LHCN-M2 (cell line): ENCODE measurements at regions not wholly inside any gene's neighbourhood (a gene's known extent, or its start where the extent isn't known, plus 50 kb on each side); places are given as distances from the start of the nearest gene placed in this dataset.
A peak's percentile ranks its signal among the peaks of the same experiment; 100 is the strongest.
"Not testable (repeated sequence)": the region's sequence is repeated elsewhere in the genome, so short reads cannot be mapped to it uniquely, and the experiment has no call there.

Source experiments
- DNase-seq: peaks from one replicate; pipeline ENCODE4 v3.0.0-alpha.2; 2012; ENCODE audit warnings: low read depth

DNA sequence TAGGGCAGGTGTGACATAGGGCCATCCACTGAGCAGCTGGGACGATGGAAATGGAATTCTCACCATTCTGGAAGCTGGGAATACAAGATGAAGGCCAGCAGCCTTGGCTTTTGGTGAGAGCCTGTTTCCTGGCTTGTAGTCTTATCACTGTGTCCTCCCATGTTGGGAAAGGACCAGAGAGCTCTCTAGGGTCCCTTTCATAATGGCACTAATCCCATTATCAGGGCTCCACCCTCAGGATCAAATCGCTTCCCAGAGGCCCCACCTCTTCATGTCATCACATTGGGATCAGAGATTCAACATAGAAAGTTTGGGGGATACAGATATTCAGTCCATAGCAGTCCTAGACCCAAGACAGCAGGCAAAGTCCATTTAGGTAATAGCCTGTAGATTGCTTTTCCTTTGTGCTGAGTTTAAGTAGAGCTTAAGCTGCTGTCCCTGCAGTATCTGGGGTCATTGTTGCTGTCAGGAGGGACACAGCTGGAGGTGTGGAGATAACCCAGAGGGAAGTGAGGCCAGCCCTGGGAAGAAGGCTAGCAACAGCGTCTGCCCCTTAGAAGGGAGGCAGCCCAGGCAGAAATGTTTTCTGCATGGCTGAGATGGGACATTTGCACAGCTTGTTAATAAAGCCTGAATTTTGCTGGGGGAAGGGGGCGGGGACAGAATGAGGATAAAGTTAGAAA, 136.5 kb upstream of the GPR12 start:
- DNase-seq, result no peak

DNA sequence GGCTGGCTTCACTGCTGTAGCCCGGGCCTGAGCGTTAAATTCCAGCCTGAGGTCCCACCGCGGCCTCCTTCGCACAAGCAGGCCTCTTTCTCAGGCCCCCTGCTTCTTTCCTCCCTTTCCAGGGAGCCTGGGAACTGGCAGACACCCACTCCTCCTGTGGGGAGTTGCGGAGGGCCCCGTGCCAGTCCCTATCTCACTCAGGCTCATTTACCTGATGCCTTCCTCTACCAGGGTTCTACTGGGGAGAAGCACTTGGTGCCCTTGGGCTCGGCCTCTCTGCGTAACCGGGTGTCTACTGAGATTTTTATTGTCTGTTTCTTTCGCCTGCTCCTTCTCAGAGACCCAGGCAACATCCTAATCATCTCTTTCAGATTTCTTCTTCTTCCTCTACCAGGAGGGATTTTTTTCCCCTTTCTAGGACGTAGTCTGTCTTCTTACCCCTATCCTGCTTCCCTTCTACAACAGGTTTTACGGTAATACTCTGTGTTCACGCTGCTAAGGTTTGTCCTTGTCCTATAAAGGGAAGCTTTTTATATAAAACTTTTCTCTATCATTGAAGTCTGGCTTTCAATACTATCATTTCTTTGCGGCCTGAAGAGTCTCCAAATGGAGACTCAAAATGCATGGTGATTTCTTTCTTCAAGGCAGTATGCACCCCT, 135.4 kb upstream of the GPR12 start:
- DNase-seq, result no peak

DNA sequence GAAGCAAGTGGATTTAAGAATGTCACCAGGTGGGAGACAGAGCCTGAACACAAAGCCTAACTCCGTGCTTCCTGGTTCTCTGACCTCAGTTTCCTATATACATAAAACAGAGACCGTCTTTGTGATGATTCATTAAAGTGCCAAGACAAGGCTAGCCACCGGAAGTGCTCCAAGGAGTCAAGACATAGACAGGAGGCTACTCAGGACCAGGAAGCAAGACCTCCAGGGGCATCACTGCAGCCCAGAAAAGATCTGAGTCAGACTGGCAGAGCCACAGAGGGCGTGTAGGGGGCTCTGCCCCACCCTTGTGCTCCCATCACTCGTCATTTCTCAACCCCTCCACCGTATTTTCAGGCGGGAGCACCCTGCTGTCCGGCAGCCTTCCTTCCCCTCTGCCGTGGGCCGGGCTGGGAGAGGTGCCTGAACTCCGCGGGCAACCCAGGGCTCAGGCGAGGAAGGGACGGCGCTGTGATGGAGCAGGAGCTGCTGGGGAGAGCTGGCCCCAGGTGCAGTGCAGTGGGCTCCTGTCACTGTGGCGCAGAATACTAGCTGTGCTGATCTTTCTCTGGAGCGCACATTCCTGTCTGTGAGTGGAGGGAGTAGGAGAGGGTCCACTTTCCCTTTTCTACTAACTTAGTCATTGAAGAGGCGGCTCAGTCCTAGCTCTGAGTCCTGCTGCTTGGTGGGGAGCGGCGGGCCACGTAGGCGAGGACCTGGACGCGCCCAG, 134.7 kb upstream of the GPR12 start:
- no peak for DNase-seq

DNA sequence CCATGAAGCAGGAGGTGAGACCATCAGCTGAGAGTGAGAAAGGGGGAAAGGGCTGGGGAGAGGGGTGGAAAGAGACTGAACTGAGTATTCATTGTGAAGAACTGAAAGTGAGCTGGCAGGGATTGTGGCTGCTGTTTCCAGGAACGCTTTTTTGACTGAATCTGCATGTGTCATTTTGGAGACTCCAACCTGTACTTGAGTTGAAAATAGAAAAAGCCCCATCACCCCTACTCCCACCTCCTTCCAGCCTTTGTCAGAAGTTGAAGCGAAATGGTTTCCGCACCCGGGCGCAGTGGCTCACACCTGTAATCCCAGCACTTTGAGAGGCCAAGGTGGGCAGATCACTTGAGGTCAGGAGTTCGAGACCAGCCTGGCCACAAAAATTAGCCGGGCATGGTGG, 128.0 kb upstream of the GPR12 start:
- DNase-seq, result no peak

DNA sequence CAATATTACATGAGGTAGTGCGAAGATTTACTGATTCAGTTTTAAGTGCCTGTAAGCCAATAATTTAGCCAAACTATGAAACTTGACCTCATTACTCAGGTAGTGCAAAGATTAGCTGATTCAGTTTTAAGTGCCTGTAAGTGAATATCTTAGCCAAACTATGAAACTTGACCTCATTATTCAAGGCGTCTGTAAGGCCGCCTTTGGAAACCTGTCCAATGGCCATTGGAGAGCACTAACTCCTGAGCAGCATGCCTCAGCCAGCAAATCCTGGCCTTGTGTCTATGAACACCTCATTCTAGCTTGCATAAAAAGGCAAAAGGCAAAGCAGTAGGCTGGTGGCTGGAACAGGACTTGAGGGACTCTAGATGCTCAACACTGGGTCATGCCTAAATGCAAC, 127.0 kb upstream of the GPR12 start:
- no peak for DNase-seq

DNA sequence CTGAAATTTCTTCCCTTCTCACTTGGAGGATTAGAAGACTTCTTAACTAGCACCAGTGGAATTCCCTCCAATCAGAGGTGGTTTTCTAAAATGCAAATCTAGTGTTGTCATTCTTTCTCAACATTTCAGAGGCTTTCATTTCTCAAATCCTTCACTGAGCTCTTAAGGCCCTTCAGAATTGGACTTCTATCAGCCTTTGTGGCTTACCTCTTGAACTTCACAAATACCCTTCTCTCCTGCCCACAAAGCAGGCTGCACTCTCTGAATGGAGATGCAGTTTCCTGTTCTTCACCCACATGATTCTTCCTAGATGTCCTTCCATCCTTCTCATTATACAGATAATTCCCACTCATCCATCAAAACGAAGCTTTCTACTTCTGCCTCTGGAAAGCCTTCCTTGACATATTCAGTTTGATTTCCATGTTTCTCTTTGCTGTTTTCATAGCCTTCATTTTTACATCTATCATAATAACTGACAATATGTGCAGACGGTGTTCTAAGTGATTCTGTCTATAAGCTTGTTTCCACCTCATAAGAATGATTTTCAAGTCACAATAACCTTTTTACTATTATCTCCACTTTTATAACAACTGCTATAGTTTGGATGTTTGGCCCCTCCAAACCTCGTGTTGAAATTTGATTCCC, 123.1 kb upstream of the GPR12 start:
- DNase-seq, result no peak

DNA sequence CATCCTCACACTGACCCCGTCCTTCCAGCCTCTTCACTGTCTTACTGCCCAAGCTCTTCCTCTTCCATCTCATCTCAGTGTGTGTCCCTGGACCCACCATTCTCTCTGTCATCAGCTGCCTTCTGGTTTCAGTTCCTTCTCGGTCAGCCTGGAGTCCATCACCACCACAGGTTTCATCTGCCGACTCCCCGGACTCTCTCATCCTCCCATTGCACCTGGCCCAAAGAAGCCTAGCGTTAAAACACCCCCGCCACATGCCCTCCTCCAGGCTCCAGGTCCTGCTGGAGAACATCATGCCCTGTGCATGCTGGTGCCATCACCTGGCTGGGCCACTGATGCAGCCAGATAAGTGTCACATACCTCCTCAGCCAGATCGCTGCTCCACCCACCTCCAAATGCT, 122.1 kb upstream of the GPR12 start:
- DNase-seq, result no peak

DNA sequence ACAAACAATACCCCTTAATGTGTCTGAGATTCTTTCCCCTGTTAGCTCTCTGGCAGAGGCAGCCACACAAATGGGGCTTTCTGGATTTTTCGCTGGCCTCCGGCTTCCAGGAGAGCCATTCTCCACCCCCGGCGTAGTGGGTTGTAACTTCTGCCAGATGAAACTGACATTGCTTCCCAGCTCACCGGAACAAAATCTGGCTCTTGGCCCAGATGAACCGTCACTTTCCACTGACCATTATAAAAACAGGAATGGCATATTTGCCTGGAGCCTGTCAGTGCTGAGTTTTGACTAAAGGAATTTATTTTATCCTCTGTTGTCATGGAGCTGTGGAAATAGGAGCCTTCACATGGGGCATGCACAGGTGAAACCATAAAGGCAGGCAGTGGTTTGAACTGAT, 120.6 kb upstream of the GPR12 start:
- peak; percentile 38 for DNase-seq

DNA sequence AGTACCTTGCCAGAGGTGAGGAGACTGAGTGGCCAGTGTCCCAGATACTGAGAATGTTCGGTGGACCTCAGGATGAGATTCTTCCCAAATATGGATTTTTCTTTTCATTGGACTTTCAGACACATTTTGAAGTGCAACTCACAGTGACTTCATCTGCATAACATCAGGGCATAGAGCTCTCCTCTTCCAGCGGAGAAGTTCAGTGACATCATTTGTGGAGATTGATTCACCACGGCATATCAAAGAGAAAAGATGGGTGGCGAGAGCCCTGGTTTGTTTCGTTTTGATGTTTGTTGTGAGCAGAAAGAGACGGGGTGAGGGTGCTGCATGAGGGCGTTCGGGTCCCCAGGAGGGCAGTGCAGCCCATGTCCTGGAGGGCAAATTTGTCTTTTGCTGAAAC, 120.1 kb upstream of the GPR12 start:
- DNase-seq, result no peak

DNA sequence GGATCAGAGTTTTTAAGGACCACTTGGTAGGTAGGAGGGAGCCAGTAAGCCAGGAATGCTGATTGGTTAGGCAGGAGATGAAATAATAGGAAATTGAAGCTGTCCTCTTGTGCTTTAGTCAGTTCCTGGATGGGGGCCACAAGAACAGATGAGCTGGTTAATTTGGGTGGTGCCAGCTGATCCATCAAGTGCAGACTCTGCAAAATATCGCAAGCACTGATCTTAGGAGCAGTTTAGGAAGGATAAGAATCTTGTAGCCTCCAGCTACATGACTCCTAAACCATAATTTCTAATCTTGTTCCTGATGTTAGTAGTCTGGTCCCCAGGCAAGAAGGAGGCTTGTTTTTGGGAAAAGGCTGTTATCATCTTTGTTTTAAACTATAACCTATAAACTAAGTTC, 117.9 kb upstream of the GPR12 start:
- no peak for DNase-seq

DNA sequence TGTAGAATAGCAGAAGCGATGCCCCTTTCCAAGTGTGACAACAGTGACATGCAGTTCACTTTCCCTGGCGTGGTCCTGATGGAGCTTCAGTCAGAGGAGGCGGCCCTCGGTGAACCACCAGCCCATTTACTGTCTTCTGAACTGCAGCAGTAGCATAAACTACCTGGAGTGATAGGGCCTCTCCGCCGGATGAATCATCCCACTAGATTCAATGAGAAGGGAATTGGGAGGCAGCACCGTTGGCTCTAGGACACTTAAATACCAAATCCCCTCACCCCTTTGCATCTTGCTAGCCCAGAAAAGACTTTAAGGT, 112.8 kb upstream of the GPR12 start:
- DNase-seq, result no peak

DNA sequence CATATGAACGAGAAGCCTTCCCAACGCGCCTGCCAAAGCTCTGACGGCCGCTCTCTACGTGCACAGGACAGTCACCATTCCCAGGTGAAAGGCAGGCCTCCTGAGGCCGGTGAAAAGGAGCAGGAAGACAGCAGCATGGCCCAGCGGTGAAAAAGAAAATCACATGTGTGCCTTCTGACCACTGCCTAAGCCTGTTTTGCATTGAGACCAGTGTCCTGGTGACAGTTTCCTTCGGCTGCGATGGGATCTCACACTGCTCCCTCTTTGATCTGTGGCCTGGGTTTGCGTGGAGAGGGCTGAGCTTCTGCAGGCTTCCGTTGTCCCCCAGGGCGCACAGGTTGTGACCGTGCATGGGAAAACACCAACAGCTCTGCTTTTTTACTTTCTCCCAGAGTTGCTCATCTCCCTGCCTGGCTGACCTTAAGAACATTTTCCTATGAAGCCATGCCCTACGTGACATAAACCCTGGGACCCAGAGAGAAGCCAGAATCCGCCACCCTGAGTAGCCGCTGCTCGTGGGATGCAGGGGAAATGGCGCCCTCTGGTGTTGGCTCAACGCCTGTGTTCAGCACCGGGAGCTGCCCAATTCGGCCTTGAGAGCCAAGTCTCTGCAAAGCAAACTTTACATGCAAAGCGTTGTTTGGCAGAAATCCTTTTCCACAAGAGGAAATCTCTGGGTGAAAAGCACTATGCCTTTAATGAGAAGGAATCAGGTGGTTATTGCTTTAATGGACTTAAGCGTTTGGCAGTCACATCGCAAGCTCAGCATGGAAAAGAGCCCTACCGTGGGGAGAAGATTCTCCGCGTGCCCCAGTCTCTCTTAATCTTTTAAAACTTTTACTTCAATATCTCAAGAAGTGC, 112.2 kb upstream of the GPR12 start:
- peak; percentile 26 for DNase-seq

DNA sequence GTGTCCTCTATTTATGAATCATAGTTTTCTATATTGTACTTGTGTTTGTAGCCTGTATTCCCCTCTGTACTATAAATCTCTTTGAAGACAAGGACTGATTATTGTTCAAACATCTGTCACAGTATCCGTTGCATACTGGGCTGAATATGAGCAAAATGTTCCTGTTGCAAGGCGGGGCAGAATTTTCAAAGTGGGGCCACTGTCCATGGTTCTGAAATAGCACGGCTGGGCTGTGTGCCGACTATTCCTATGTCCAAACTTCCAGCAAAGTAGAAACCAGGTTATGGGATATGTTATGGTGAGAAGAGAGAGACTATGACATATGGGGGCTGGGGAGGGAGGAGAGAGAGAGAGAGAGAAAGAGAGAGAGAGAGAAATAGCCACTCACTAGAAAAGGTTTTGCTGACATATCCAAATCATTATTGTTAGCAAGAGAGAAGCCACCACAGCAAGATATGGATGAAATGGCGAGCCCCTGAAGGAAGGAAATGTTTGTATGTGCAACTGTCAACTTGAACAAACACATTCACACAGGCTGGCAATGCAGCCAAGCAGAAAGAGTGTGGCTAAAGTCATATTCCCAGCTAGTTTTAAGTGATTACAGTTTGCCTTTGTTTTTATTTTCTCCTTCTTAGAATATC, 107.0 kb upstream of the GPR12 start:
- DNase-seq, result peak; percentile 22

DNA sequence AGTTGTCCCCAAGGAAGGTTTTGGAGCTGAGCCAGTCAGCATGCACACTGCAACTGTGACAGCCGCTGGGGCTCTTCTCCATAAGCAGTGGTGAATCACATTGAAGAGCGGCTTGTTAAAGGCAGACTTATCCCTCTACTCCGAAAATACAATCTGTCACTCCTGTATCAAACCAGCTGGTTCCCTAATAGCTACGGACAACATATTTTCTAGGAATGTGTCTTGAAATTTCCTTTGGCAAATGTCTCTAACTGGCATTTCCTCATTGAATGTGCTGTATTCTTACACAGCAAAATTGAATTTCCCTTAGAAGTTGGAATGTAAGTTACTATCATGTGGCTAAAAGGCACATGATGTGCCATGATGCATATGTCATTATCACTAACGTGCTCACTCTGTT, 104.0 kb upstream of the GPR12 start:
- no peak for DNase-seq

DNA sequence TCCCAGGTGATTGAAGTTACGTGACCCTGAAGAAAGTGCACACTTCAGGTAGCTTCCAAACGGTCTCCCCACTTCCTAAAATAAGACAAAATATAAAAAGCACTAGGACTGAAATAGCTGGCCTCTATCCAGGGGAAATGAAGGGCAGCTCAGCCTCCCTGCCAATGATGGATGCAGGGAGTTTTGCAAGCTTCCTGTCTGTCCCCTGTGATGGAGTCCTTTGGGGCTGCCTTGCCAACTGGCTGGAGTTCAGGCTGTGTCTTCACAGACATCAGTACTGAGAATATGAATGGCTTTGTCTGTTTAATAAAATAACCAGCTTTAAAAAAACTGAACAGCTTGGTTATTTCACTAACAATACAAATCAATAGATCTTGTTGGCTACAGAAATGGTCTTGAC, 101.4 kb upstream of the GPR12 start:
- DNase-seq, result no peak

DNA sequence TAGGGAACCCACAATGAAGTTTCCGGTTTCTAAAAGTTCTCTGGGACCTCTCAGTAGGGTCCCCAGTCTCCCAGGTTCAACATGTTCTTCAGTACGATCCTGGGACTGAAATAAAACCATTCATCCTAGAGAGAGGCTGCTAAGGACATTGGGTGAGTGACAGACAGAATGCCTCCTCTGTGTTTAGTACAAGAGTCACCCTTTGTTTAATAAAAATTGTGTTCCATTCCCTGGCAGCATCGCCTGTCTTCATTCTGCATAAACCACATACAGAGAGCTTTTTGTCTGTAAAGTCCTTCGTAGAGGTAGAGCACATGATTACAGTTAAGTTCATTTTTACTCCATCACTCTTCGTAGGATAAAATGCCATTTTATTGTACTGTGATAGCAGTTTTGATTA, 95.3 kb upstream of the GPR12 start:
- no peak for DNase-seq

DNA sequence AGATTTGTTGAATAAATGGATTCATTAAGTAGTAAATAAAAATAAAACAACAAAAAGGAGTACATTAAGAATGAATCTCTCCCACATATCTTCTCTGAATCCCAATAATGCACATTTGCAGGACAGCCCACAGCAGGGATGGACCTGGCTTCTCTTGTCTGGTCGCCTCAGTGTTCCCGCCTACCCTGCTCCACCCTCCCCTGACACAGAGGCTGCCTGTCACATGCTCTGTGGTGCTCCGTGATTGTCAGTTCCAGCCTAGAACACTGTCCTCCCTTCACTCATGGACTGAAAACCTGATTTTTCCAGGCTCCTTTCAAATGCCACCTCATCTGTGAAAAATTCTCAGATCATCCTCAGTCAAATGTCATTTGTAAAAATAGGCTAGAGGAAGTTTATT, 94.5 kb upstream of the GPR12 start:
- DNase-seq, result no peak

DNA sequence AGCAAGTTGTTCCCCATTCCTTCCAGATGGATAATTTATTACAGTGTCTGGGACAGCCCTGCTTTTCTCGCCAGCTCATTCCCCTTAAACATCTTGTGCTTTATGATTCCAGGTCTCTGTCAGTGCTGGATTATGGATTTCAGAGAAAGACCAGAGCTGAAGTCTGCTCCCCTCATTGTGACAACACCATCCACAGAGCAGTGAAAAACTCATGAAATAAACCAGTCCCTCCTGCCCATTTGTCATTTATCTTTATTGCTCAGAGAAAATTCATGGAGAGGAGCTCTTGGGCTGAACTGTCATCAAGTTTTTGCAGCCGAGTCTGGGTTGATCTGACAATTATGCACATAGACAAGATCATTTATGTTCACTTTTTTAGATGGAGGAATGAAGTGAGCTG, 92.7 kb upstream of the GPR12 start:
- no peak for DNase-seq

DNA sequence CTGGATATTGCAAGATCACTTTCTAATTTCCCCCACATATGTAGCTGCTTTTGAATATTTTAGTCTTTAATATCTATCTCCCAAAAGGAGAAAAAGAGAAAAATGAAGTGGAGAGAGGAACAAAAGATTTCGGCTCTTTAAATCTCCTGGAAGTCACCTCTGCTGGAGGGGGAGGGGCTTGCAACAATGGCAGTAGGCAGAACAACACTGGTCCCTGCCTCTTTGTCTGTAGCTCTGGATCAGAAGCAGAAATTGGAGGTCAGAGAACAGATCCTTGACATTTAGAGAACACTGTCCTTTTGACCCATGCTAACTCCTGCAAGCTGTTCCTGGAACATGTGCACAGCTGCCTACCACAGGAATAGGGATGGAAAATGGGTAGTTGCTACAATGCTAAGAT, 86.7 kb upstream of the GPR12 start:
- no peak for DNase-seq

DNA sequence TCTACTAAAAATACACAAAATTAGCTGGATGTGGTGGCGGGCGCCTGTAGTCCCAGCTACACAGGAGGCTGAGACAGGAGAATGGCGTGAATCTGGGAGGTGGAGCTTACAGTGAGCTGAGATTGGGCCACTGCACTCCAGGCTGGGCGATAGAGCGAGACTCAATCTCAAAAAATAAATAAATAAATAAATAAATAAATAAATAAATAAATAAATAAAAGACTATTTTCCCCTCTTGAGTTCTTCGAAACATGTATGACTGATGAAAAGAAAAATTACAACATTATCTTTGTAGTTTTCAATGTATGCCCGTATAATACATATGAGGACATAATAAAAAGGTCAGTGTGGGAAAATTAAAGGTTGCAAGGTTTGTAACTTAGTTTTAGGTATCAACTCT, 84.5 kb upstream of the GPR12 start:
- not testable (repeated sequence) for DNase-seq

DNA sequence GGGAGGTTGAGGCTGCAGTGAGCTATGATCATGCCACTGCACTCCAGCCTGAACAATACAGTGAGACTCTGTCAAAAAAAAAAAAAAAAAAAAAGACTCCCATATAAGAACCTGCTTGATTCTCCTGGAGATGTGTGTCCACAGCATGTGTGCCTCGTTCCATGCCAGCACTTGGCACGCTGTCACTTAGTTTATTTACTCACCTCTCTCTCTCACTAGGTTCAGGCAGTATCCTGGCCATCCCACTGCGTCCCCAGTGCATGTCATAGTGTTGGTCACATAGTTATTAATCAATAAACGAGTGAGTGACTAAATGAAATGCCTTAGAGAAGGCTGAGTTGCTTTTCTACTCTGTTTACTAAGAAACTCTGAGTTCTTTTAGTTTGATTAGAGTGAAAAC, 79.1 kb upstream of the GPR12 start:
- no peak for DNase-seq
